ENCODE measurements at regions not wholly inside any gene's neighbourhood (a gene's known extent, or its start where the extent isn't known, plus 50 kb on each side); places are given as distances from the start of the nearest gene placed in this dataset.
"Not testable (repeated sequence)": the region's sequence is repeated elsewhere in the genome, so short reads cannot be mapped to it uniquely, and the experiment has no call there.

- H3K4me3 ChIP-seq (ENCODE audit: extremely low read depth in 1 of 4, insufficient read depth in 2 of 4, low read depth in 3 of 4, low read length in 4 of 4); H3K4me2 ChIP-seq (ENCODE audit: insufficient read depth in 1 of 2, low read depth in 2 of 2, low read length in 2 of 2); H2BK20ac ChIP-seq (ENCODE audit: low read length); H2BK12ac ChIP-seq (ENCODE audit: low read depth, low read length); H3K27me3 ChIP-seq (replicated peaks in 1 of 4; ENCODE audit: control insufficient read depth in 3 of 4, extremely low read depth in 1 of 4, insufficient read depth in 3 of 4, low read length in 3 of 4); H3K4ac ChIP-seq (replicated peaks; ENCODE audit: insufficient read length, low read depth, low read length); H3K56ac ChIP-seq (replicated peaks; ENCODE audit: insufficient read length, low read depth, low read length); H4K5ac ChIP-seq (ENCODE audit: insufficient read length, low read depth, low read length); DNase-seq (ENCODE audit: low read depth in 1 of 2, low spot score in 2 of 2); H3K18ac ChIP-seq (ENCODE audit: extremely low read depth, low read length); H4K91ac ChIP-seq (replicated peaks; ENCODE audit: insufficient read length, low read length); POLR2A ChIA-PET (ENCODE audit: partially characterized antibody); H2BK15ac ChIP-seq (ENCODE audit: low read length); H3K4me1 ChIP-seq (replicated peaks in 1 of 4; ENCODE audit: control insufficient read depth in 3 of 4, insufficient read depth in 4 of 4, low read length in 3 of 4); H2BK120ac ChIP-seq (replicated peaks; ENCODE audit: low read depth, low read length); H3K79me2 ChIP-seq (ENCODE audit: control insufficient read depth in 1 of 2, insufficient read depth in 2 of 2, low read length in 2 of 2); H4K8ac ChIP-seq (ENCODE audit: extremely low read depth, insufficient read depth, low read length); H3K9ac ChIP-seq (replicated peaks in 1 of 4; ENCODE audit: extremely low read depth in 1 of 4, low read depth in 3 of 4, low read length in 3 of 4); H3K23ac ChIP-seq (ENCODE audit: insufficient read length); H3K79me1 ChIP-seq (ENCODE audit: low read depth, low read length); FAIRE-seq; H4K20me1 ChIP-seq (replicated peaks in 1 of 2; ENCODE audit: control insufficient read depth in 1 of 2, insufficient read depth in 2 of 2, low read length in 2 of 2); H3K14ac ChIP-seq (ENCODE audit: insufficient read length); H3K23me2 ChIP-seq (ENCODE audit: low read depth, low read length); H3K36me3 ChIP-seq (ENCODE audit: control insufficient read depth in 2 of 4, insufficient read depth in 4 of 4, low read length in 3 of 4); H2AFZ ChIP-seq (ENCODE audit: low read length); CTCF ChIA-PET (ENCODE audit: partially characterized antibody); H3K27ac ChIP-seq (ENCODE audit: low read depth, low read length); H3K9me3 ChIP-seq (ENCODE audit: insufficient read depth in 2 of 2, low read depth in 1 of 2, low read length in 1 of 2): not testable (repeated sequence)
- Histone ChIP-seq H2BK5ac (ENCODE audit: low read depth, low read length) (0 out of 2 replicates have a peak overlapping the region, but pooled peaks have one; percentile 28), H2AK5ac (ENCODE audit: low read depth, low read length) (0 out of 2 replicates have a peak overlapping the region, but pooled peaks have one; percentile 39)
- 93% methylated on average over 1 of the region's 1 CpG; no CpG with 5 or more reads in 1 of the 2 experiments for WGBS, 2 experiments (ENCODE audit: extremely low coverage in 1 of 2, insufficient coverage in 1 of 2, insufficient read length in 1 of 2, insufficient replicate concordance in 2 of 2, low coverage in 1 of 2, low lambda C conversion rate in 2 of 2, missing lambda C conversion rate in 1 of 2)
Measured at GRCh38 chr2:6147215-6147614, 455.0 kb downstream of the SOX11 start.

All from H1 (cell line).